SK-N-SH treated with all-trans-retinoic acid at 6 μM for 48 hours (cell line): ENCODE measurements at regions not wholly inside any gene's neighbourhood (a gene's known extent, or its start where the extent isn't known, plus 50 kb on each side); places are given as distances from the start of the nearest gene placed in this dataset.

Experiments
- ARNTL ChIP-seq: fragments of 450-650 bp; formaldehyde crosslinking; IDR thresholded peaks from 2 replicates; pipeline ENCODE4 v1.5.0; 2020; ENCODE audit warnings: low read depth, mild to moderate bottlenecking, moderate library complexity, borderline replicate concordance
- BACH2 ChIP-seq: fragments of 250-450 bp; sonication (Bioruptor Pico); IDR thresholded peaks from 2 replicates; pipeline ENCODE4 v1.9.0; 2021; ENCODE audit warnings: mild to moderate bottlenecking, borderline replicate concordance
- CSRNP3 ChIP-seq: fragments of 250-450 bp; sonication (Bioruptor Pico); IDR thresholded peaks from 2 replicates; pipeline ENCODE4 v1.5.1; 2021; ENCODE audit warnings: mild to moderate bottlenecking, moderate library complexity
- ESRRG ChIP-seq: fragments of 250-450 bp; sonication (Bioruptor Pico); IDR thresholded peaks from 2 replicates; pipeline ENCODE4 v1.6.1; 2021; ENCODE audit warnings: mild to moderate bottlenecking
- OSR1 ChIP-seq: fragments of 250-450 bp; sonication (Bioruptor Pico); IDR thresholded peaks from 2 replicates; pipeline ENCODE4 v1.8.0; 2022; ENCODE audit warnings: moderate library complexity, mild to moderate bottlenecking, inconsistent platforms
- PATZ1 ChIP-seq: fragments of 250-450 bp; sonication (Bioruptor Pico); IDR thresholded peaks from 2 replicates; pipeline ENCODE4 v1.8.0; 2020; ENCODE audit warnings: mild to moderate bottlenecking, moderate library complexity, borderline replicate concordance
- RARB ChIP-seq: fragments of 250-450 bp; sonication (Bioruptor Pico); IDR thresholded peaks from 2 replicates; pipeline ENCODE4 v1.8.0; 2021; ENCODE audit warnings: mild to moderate bottlenecking, moderate library complexity
- SNAI2 ChIP-seq: fragments of 250-450 bp; sonication (Bioruptor Pico); IDR thresholded peaks from 2 replicates; pipeline ENCODE4 v1.5.0; 2020; ENCODE audit warnings: mild to moderate bottlenecking, moderate library complexity
- TOX ChIP-seq: fragments of 250-450 bp; sonication (Bioruptor Pico); IDR thresholded peaks from 2 replicates; pipeline ENCODE4 v1.8.0; 2021; ENCODE audit warnings: mild to moderate bottlenecking, moderate library complexity, borderline replicate concordance
- ZFP3 ChIP-seq: fragments of 250-450 bp; sonication (Bioruptor Pico); IDR thresholded peaks from 2 replicates; pipeline ENCODE4 v1.5.0; 2020; ENCODE audit warnings: mild to moderate bottlenecking, moderate library complexity
- ZFP30 ChIP-seq: fragments of 450-650 bp; formaldehyde crosslinking; IDR thresholded peaks from 2 replicates; pipeline ENCODE4 v1.5.0; 2022; ENCODE audit warnings: mild to moderate bottlenecking, moderate library complexity
- ZNF8 ChIP-seq: fragments of 450-650 bp; formaldehyde crosslinking; IDR thresholded peaks from 2 replicates; pipeline ENCODE4 v1.5.0; 2020; ENCODE audit warnings: mild to moderate bottlenecking, moderate library complexity
- TF ChIP-seq, protein P1 (sequence below): fragments of 250-450 bp; sonication (Bioruptor Pico); IDR thresholded peaks from 2 replicates; pipeline ENCODE4 v1.5.1; 2020; ENCODE audit warnings: low read depth, mild to moderate bottlenecking, moderate library complexity

GRCh38 chr13:30091691-30092090, 215.7 kb downstream of the KATNAL1 start:
- TF ChIP-seq PATZ1 = no peak
- TF ChIP-seq ESRRG (CRISPR knock-in tag) = no peak
- TF ChIP-seq, protein P1, sequence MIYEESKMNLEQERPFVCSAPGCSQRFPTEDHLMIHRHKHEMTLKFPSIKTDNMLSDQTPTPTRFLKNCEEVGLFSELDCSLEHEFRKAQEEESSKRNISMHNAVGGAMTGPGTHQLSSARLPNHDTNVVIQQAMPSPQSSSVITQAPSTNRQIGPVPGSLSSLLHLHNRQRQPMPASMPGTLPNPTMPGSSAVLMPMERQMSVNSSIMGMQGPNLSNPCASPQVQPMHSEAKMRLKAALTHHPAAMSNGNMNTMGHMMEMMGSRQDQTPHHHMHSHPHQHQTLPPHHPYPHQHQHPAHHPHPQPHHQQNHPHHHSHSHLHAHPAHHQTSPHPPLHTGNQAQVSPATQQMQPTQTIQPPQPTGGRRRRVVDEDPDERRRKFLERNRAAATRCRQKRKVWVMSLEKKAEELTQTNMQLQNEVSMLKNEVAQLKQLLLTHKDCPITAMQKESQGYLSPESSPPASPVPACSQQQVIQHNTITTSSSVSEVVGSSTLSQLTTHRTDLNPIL = no peak
- no peak for TF ChIP-seq TOX
- no peak for TF ChIP-seq CSRNP3 (CRISPR knock-in tag)
- TF ChIP-seq ZFP30 = no peak
- TF ChIP-seq ZFP3 (CRISPR knock-in tag) = no peak
- no peak for TF ChIP-seq ARNTL (CRISPR knock-in tag)
- no peak for TF ChIP-seq OSR1 (CRISPR knock-in tag)
- no peak for TF ChIP-seq SNAI2 (CRISPR knock-in tag)
- TF ChIP-seq BACH2 (CRISPR knock-in tag) = no peak
- TF ChIP-seq ZNF8 (CRISPR knock-in tag) = no peak
- no peak for TF ChIP-seq RARB (CRISPR knock-in tag)
